K562 (cell line): ENCODE measurements at regions not wholly inside any gene's neighbourhood (a gene's known extent, or its start where the extent isn't known, plus 50 kb on each side); places are given as distances from the start of the nearest gene placed in this dataset.

ENCODE experiments used
- ATAC-seq: fragments of 200-7000 bp; cut with Tn5 transposase; 3 replicates; pipeline ENCODE4 v1.9.1; 2020; ENCODE audit warnings: moderate library complexity
- BruUV-seq: library from RNA; stranded (reverse); fragments of 400-500 nt; replicated peaks from 2 replicates; lab custom pipeline; 2021; lab: Mats Ljungman, UMichigan
- CTCF ChIA-PET: fragments of 300-600 bp; formaldehyde crosslinking; extraction: SDS; loops from one replicate; lab custom pipeline; 2021; ENCODE audit warnings: low intra/inter-chr PET ratio; lab: Yijun Ruan, JAX
- POLR2A ChIA-PET: fragments of 300-600, 350-650 bp; sonication (Branson Sonifier 250); formaldehyde crosslinking; extraction: SDS; loops from one replicate; lab custom pipeline; 2021; ENCODE audit warnings: antibody characterized with exemption, inconsistent platforms; lab: Yijun Ruan, JAX
- DNase-seq, 4 experiments: peaks; one replicate each; pipeline versions ENCODE4 v3.0.0 to v3.0.0-alpha.2; 2011 to 2018; ENCODE audit warnings: low spot score in 3 of 4, mixed read lengths in 3 of 4; ENCODE audit errors: extremely low read depth in 1 of 4
- FAIRE-seq: peaks from 2 replicates; lab custom pipeline; 2011; peaks lifted over from hg19 to GRCh38; lab: Jason Lieb, UNC
- H2AFZ ChIP-seq: 2 replicates; pipeline ENCODE4 v1.6.0; 2011; ENCODE audit warnings: low read depth, low read length, control low read depth, inconsistent platforms
- H3K27ac ChIP-seq: fragments of 200-600 bp; 3 replicates; pipeline ENCODE4 v1.8.0; 2011; ENCODE audit warnings: low read depth, mild to moderate bottlenecking, control low read depth, inconsistent platforms, low read length, moderate library complexity, mixed read lengths; ENCODE audit errors: extremely low read depth
- H3K27me3 ChIP-seq, 2 experiments: fragments of 300-600 bp in 1 of 2; 2 replicates in 1 of 2; 3 replicates in 1 of 2; pipeline versions ENCODE4 v1.6.0 to v1.8.0; 2011; ENCODE audit warnings: inconsistent platforms in 2 of 2, low read length in 2 of 2, mild to moderate bottlenecking in 1 of 2, mixed read lengths in 1 of 2, moderate library complexity in 1 of 2; ENCODE audit not compliant: control insufficient read depth in 2 of 2, insufficient read depth in 2 of 2
- H3K36me3 ChIP-seq: fragments of 300-600 bp; 3 replicates; pipeline ENCODE4 v1.8.0; 2011; ENCODE audit warnings: mild to moderate bottlenecking, low read length, inconsistent platforms; ENCODE audit not compliant: control insufficient read depth, insufficient read depth
- H3K4me1 ChIP-seq, 2 experiments: fragments of 200-600 bp in 1 of 2; replicated peaks in 1 of 2; 2 replicates in 1 of 2; 3 replicates in 1 of 2; pipeline versions ENCODE4 v1.5.1 to v1.8.0; 2011; ENCODE audit warnings: inconsistent platforms in 2 of 2, low read length in 2 of 2, mild to moderate bottlenecking in 1 of 2, mixed read lengths in 1 of 2, moderate library complexity in 1 of 2; ENCODE audit not compliant: control insufficient read depth in 2 of 2, insufficient read depth in 2 of 2
- H3K4me2 ChIP-seq: 2 replicates; pipeline ENCODE4 v1.6.1; 2011; ENCODE audit warnings: low read length, control low read depth, inconsistent platforms, mixed read lengths; ENCODE audit not compliant: insufficient read depth
- H3K4me3 ChIP-seq: fragments of 200-600 bp; sonication (generic), shearing (Covaris generic); 2 replicates; pipeline ENCODE4 v1.5.1; 2016; ENCODE audit warnings: control low read depth, inconsistent platforms
- H3K79me2 ChIP-seq: fragments of 200-600 bp; 3 replicates; pipeline ENCODE4 v1.8.0; 2011; ENCODE audit warnings: low read length, inconsistent platforms; ENCODE audit not compliant: control insufficient read depth, insufficient read depth
- H3K9ac ChIP-seq, 2 experiments: 2 replicates each; pipeline versions ENCODE4 v1.6.0 to v1.6.1; 2011; ENCODE audit warnings: low read depth in 2 of 2, low read length in 2 of 2, control low read depth in 1 of 2, inconsistent platforms in 1 of 2, mild to moderate bottlenecking in 1 of 2, mixed read lengths in 1 of 2; ENCODE audit not compliant: insufficient read depth in 1 of 2
- H3K9me1 ChIP-seq: one replicate; pipeline ENCODE4 v1.6.0; 2011; ENCODE audit warnings: inconsistent platforms, mild to moderate bottlenecking, low read length, moderate library complexity; ENCODE audit not compliant: control insufficient read depth, insufficient read depth
- H3K9me3 ChIP-seq: replicated peaks from 2 replicates; pipeline ENCODE4 v1.5.1; 2011; ENCODE audit warnings: low read depth, low read length, inconsistent platforms; ENCODE audit not compliant: control insufficient read depth, insufficient read depth
- H4K20me1 ChIP-seq: replicated peaks from 2 replicates; pipeline ENCODE4 v1.6.1; 2011; ENCODE audit warnings: low read length, inconsistent platforms, mixed read lengths; ENCODE audit not compliant: control insufficient read depth, insufficient read depth
- ARID2 ChIP-seq: fragments of 450-650 bp; IDR thresholded peaks from 2 replicates; pipeline ENCODE4 v1.6.1; 2017; ENCODE audit warnings: antibody characterized with exemption, mild to moderate bottlenecking
- ARNT ChIP-seq, 2 experiments: fragments of 450-650 bp; IDR thresholded peaks; 2 replicates each; pipeline ENCODE4 v1.6.1; 2016; ENCODE audit warnings: mild to moderate bottlenecking in 1 of 2
- CBX2 ChIP-seq: fragments of 200-600 bp; sonication (generic); IDR thresholded peaks from one replicate; pipeline ENCODE4 v1.6.1; 2012; ENCODE audit warnings: mild to moderate bottlenecking, low read length, inconsistent platforms; ENCODE audit not compliant: insufficient read depth, poor library complexity, severe bottlenecking
- MECOM ChIP-seq: fragments of 250-450 bp; sonication (Bioruptor Pico); IDR thresholded peaks from 2 replicates; pipeline ENCODE4 v1.8.0; 2022; ENCODE audit warnings: inconsistent platforms
- MYC ChIP-seq, 2 experiments: fragments of 250-450 bp in 1 of 2; sonication (Bioruptor Pico) in 1 of 2; IDR thresholded peaks; 2 replicates each; pipeline versions ENCODE4 v1.5.1 to v1.6.1; 2012 to 2021; ENCODE audit warnings: low read depth in 2 of 2, borderline replicate concordance in 1 of 2, improper control_type of control experiment in 1 of 2, low read length in 1 of 2, mild to moderate bottlenecking in 1 of 2, moderate library complexity in 1 of 2
- ZFP30 ChIP-seq: fragments of 250-450 bp; sonication (Bioruptor Pico); IDR thresholded peaks from 2 replicates; pipeline ENCODE4 v1.8.0; 2022; ENCODE audit warnings: moderate library complexity, mild to moderate bottlenecking, inconsistent platforms, borderline replicate concordance
- ZNF23 ChIP-seq: fragments of 250-450 bp; sonication (Bioruptor Pico); IDR thresholded peaks from 2 replicates; pipeline ENCODE4 v1.4.0; 2020; ENCODE audit warnings: mild to moderate bottlenecking
- ZNF57 ChIP-seq: fragments of 450-650 bp; formaldehyde crosslinking; IDR thresholded peaks from 2 replicates; pipeline ENCODE4 v1.4.0; 2020; ENCODE audit warnings: mild to moderate bottlenecking, moderate library complexity
- ZNF778 ChIP-seq: fragments of 450-650 bp; formaldehyde crosslinking; IDR thresholded peaks from 2 replicates; pipeline ENCODE4 v1.4.0; 2020; ENCODE audit warnings: mild to moderate bottlenecking, moderate library complexity
- WGBS: fragments of 100-300 bp; shearing (Covaris generic); methylation state at CpG from one replicate; pipeline ENCODE4 v1.1.6; 2016; ENCODE audit warnings: low coverage, mixed read lengths; ENCODE audit not compliant: insufficient coverage; ENCODE audit errors: missing lambda C conversion rate; 5-methylcytosine and 5-hydroxymethylcytosine counted together
- in situ Hi-C: fragments of 300-500 bp; cut with MboI; formaldehyde crosslinking; loops from 4 replicates; pipeline ENCODE4 v1.15.0; 2018; ENCODE audit warnings: inconsistent platforms, mixed read lengths
- intact Hi-C: fragments of 100-400 bp; cut with micrococcal nuclease; formaldehyde crosslinking; loops from 2 replicates; pipeline ENCODE4 v1.14.2; 2022

- H3K4me2 ChIP-seq, result no peak overlapping the region
- TF ChIP-seq ZFP30 (no peak), ARNT (IDR thresholded peaks at IDR 0.05) (no peak), ZNF23 (CRISPR knock-in tag) (no peak), ZNF57 (CRISPR knock-in tag) (no peak)
- H3K79me2 ChIP-seq, result no peaks in the 10 kb centered on the region
- 34% methylated on average over 4 of the region's 4 CpGs for WGBS
- H3K27ac ChIP-seq, result no peak overlapping the region
- H3K36me3 ChIP-seq, result no peaks in the 10 kb centered on the region
- H3K9ac ChIP-seq, result no peak overlapping the region
- in situ Hi-C loops (no loop called here), intact Hi-C loops (no loop called here)
- POLR2A ChIA-PET, result no interaction called here
- no peaks in the 10 kb centered on the region for H4K20me1 ChIP-seq
- CTCF ChIA-PET, result no interaction called here
- no TSS peak for BruUV-seq
- no peak for FAIRE-seq
- DNase-seq, result no peak
- no peaks in the 10 kb centered on the region for H3K9me1 ChIP-seq
- no peak overlapping the region for H3K4me3 ChIP-seq
- H2AFZ ChIP-seq, result no peak overlapping the region
- H3K27me3 ChIP-seq, result no peaks in the 10 kb centered on the region
- H3K9me3 ChIP-seq, result no peaks in the 10 kb centered on the region
- no peak for ATAC-seq
- no peaks in the 10 kb centered on the region; a peak in 1 of 5 replicates for H3K4me1 ChIP-seq
These were observed 175.0 kb upstream of the PARD3B start for GRCh38 chr2:204370172-204370718.

GRCh38 chr2:204373942-204374341, 171.3 kb upstream of the PARD3B start:
- TF ChIP-seq ZNF778, result no peak
- TF ChIP-seq MYC (IDR thresholded peaks at IDR 0.05; ENCODE audit: low read depth, low read length), result no peak
- no peak for TF ChIP-seq MYC (CRISPR knock-in tag; IDR thresholded peaks at IDR 0.05; ENCODE audit: borderline replicate concordance, low read depth)
- TF ChIP-seq CBX2, result no peak
- no peak for TF ChIP-seq MECOM (CRISPR knock-in tag)
- TF ChIP-seq ARID2, result no peak
- FAIRE-seq (no peak), DNase-seq (no peak), ATAC-seq (no peak)
- in situ Hi-C loops, result no loop called here
- intact Hi-C loops, result no loop called here
- no peaks in the 10 kb centered on the region for H3K9me3 ChIP-seq
- ChIA-PET CTCF (no interaction called here), POLR2A (interaction anchor here (0.6 kb wide), 1 partner anchor 199 kb away, joined by 3 read pairs; no protein-coding TSS in a partner anchor)
- H3K4me2 ChIP-seq, result no peak overlapping the region
- H3K27me3 ChIP-seq, result no peaks in the 10 kb centered on the region
- H3K36me3 ChIP-seq, result no peaks in the 10 kb centered on the region
- H3K9me1 ChIP-seq, result no peaks in the 10 kb centered on the region
- H3K4me3 ChIP-seq, result no peak overlapping the region
- H3K79me2 ChIP-seq, result no peaks in the 10 kb centered on the region
- BruUV-seq, result no TSS peak
- no peak overlapping the region for H3K9ac ChIP-seq
- H4K20me1 ChIP-seq, result no peaks in the 10 kb centered on the region
- no peak overlapping the region for H3K27ac ChIP-seq
- no peaks in the 10 kb centered on the region; a peak in 1 of 5 replicates for H3K4me1 ChIP-seq
- H2AFZ ChIP-seq, result no peak overlapping the region
